ENCODE measurements at regions not wholly inside any gene's neighbourhood (a gene's known extent, or its start where the extent isn't known, plus 50 kb on each side); places are given as distances from the start of the nearest gene placed in this dataset.

- no peak for TF ChIP-seq POLR2A (IDR thresholded peaks at IDR 0.05)
- TF ChIP-seq CTCF (IDR thresholded peaks at IDR 0.05), result no peak
- TF ChIP-seq POLR2AphosphoS5 (IDR thresholded peaks at IDR 0.05), result no peak
- no peak for TF ChIP-seq EP300 (IDR thresholded peaks at IDR 0.05)
Observed at GRCh38 chr12:90343966-90344365, 611.0 kb downstream of the CCER1 start.

Data from gastroesophageal sphincter (tissue), 3 donors.